SK-N-MC (cell line): ENCODE measurements at regions not wholly inside any gene's neighbourhood (a gene's known extent, or its start where the extent isn't known, plus 50 kb on each side); places are given as distances from the start of the nearest gene placed in this dataset.
A peak's percentile ranks its signal among the peaks of the same experiment; 100 is the strongest.

Experiments
- DNase-seq: peaks from one replicate; pipeline ENCODE4 v3.0.0-alpha.2; 2011; ENCODE audit warnings: low read depth, low spot score
- H3K27ac ChIP-seq: fragments of 200-600 bp; sonication (generic); 2 replicates; pipeline ENCODE4 v1.5.1; 2016; ENCODE audit warnings: mixed run types
- H3K36me3 ChIP-seq: fragments of 200-600 bp; sonication (generic); 2 replicates; pipeline ENCODE4 v1.6.1; 2017; ENCODE audit warnings: antibody characterized with exemption, low read length, mixed read lengths; ENCODE audit not compliant: insufficient read depth
- H3K4me3 ChIP-seq: fragments of 200-600 bp; sonication (generic); 2 replicates; pipeline ENCODE4 v1.5.1; 2016
- H3K9ac ChIP-seq: fragments of 200-600 bp; sonication (generic); 2 replicates; pipeline ENCODE4 v1.8.0; 2017; ENCODE audit warnings: mixed run types, mixed read lengths; ENCODE audit not compliant: insufficient read length
- H3K9me3 ChIP-seq: fragments of 200-600 bp; sonication (generic); 2 replicates; pipeline ENCODE4 v1.6.1; 2017; ENCODE audit warnings: low read depth, mild to moderate bottlenecking, antibody characterized with exemption, low read length, moderate library complexity, mixed read lengths
- EZH2 ChIP-seq: fragments of 200-600 bp; sonication (generic); IDR thresholded peaks from one replicate; pipeline ENCODE4 v1.6.1; 2017; ENCODE audit warnings: antibody characterized with exemption
- FOXP2 ChIP-seq: optimal IDR thresholded peaks from 2 replicates; pipeline ENCODE3; 2011; ENCODE audit warnings: mild to moderate bottlenecking, moderate library complexity; ENCODE audit not compliant: insufficient read depth; ENCODE audit errors: extremely low read length, control extremely low read depth
- POLR2AphosphoS5 ChIP-seq: IDR thresholded peaks from 2 replicates; pipeline ENCODE4 v1.6.1; 2012; ENCODE audit warnings: mild to moderate bottlenecking, low read depth, low read length, borderline replicate concordance

DNA sequence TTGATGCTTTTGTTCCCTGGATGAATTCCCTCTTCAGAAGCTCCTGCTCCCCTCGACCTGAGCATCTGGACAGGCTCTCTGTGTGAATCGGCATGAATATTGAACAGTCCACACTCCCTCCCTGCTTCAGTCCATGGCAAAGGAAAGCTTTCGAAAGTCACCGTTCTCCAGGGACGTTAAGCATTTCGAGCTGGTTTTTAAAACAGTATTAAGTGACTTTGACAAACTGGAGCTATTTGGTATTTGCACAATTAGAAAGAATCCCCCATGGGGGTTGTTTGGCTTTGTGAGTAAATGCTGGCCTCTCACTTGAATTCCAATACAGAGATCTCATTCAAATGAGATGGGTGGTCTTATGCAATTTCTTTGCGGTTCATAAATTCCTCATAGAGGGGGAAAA, 85.3 kb upstream of the TIAM2 start:
- no peaks in the 10 kb centered on the region for H3K9me3 ChIP-seq

GRCh38 chr6:154914288-154914687, 80.8 kb upstream of the TIAM2 start:
- Histone ChIP-seq H3K36me3 (no peaks in the 10 kb centered on the region), H3K9me3 (no peaks in the 10 kb centered on the region), H3K4me3 (no peak overlapping the region), H3K27ac (no peak overlapping the region), H3K9ac (no peak overlapping the region)
- no peak for TF ChIP-seq FOXP2
- TF ChIP-seq EZH2, result no peak
- TF ChIP-seq POLR2AphosphoS5, result no peak
- DNase-seq, result no peak

More for the DNA sequence above, 85.3 kb upstream of the TIAM2 start:
- DNase-seq, result peak; percentile 28
- Histone ChIP-seq H3K4me3 (peak overlapping the region; percentile 36), H3K36me3 (no peaks in the 10 kb centered on the region), H3K9ac (peak overlapping the region; percentile 32), H3K27ac (peak overlapping the region; percentile 62)
- TF ChIP-seq POLR2AphosphoS5 (no peak), FOXP2 (no peak), EZH2 (no peak)

DNA sequence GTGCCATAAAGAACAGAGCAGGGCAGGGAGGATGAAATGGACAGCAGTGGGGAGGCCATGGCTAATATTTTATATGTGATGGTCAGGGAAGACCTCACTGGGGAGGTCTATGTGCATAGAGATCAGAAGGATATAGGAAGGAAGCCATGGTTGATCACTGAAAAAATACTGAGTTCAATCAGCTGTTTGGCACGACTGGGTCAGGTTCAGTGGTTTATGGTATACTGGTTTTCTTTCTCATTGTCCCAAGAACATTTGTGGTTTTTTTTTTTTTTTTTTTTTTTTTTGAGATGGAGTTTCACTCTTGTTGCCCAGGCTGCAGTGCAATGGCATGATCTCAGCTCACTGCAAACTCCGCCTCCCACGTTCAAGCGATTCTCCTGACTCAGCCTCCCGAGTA, 78.3 kb upstream of the TIAM2 start:
- Histone ChIP-seq H3K9me3 (no peaks in the 10 kb centered on the region), H3K36me3 (no peaks in the 10 kb centered on the region), H3K9ac (no peak overlapping the region), H3K27ac (peak overlapping the region; percentile 71; the same call in 1 of the 2 replicates), H3K4me3 (no peak overlapping the region)
- TF ChIP-seq EZH2, result no peak
- TF ChIP-seq FOXP2, result no peak
- no peak for TF ChIP-seq POLR2AphosphoS5
- DNase-seq, result no peak

GRCh38 chr6:154917941-154918340, 77.2 kb upstream of the TIAM2 start:
- Histone ChIP-seq H3K36me3 (no peaks in the 10 kb centered on the region), H3K27ac (no peak overlapping the region), H3K4me3 (no peak overlapping the region), H3K9ac (no peak overlapping the region), H3K9me3 (no peaks in the 10 kb centered on the region)
- TF ChIP-seq POLR2AphosphoS5 (no peak), EZH2 (no peak), FOXP2 (no peak)
- DNase-seq, result no peak

DNA sequence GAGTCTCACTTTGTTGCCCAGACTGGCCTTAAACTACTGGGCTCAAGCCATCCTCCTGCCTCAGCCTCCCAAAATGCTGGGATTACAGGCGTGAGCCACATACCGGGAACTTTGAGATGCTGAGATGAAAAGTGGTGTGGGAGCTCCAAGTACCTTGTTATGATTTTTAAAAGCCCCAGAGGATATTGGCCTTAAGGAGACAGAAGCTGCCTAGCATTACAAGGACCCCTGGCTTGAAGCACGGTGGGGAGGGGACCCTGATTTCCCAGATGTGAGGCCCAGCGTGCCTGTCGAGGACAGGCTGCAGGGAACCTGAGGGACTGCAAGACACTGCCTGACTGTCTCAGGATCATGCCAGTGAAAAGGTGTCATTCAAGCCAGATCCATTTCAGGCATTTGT, 75.3 kb upstream of the TIAM2 start:
- Histone ChIP-seq H3K9ac (no peak overlapping the region), H3K36me3 (no peaks in the 10 kb centered on the region)
- TF ChIP-seq FOXP2 (no peak), EZH2 (no peak), POLR2AphosphoS5 (no peak)

GRCh38 chr6:154920495-154921200, 74.5 kb upstream of the TIAM2 start:
- Histone ChIP-seq H3K4me3 (no peak overlapping the region), H3K9me3 (no peaks in the 10 kb centered on the region), H3K27ac (no peak overlapping the region), H3K36me3 (no peaks in the 10 kb centered on the region), H3K9ac (no peak overlapping the region)
- TF ChIP-seq EZH2 (no peak), POLR2AphosphoS5 (no peak), FOXP2 (no peak)
- DNase-seq, result no peak

More for the DNA sequence above, 75.3 kb upstream of the TIAM2 start:
- Histone ChIP-seq H3K9me3 (no peaks in the 10 kb centered on the region), H3K27ac (no peak overlapping the region), H3K4me3 (no peak overlapping the region)
- no peak for DNase-seq

- no peak for DNase-seq
- no peak overlapping the region for H3K27ac ChIP-seq
- no peak overlapping the region for H3K9ac ChIP-seq
Measured at GRCh38 chr6:154921482-154921881, 73.6 kb upstream of the TIAM2 start.

GRCh38 chr6:154923199-154923869, 71.8 kb upstream of the TIAM2 start:
- DNase-seq, result peak; percentile 24
- H3K4me3 ChIP-seq, result no peak overlapping the region
- TF ChIP-seq POLR2AphosphoS5 (no peak), FOXP2 (no peak), EZH2 (no peak)
- no peaks in the 10 kb centered on the region for H3K9me3 ChIP-seq
- no peak overlapping the region for H3K9ac ChIP-seq
- H3K36me3 ChIP-seq, result no peaks in the 10 kb centered on the region
- 0 out of 2 replicates have a peak overlapping the region, but pooled peaks have one; percentile 31 for H3K27ac ChIP-seq

More at GRCh38 chr6:154921482-154921881, 73.6 kb upstream of the TIAM2 start:
- H3K4me3 ChIP-seq, result no peak overlapping the region
- no peaks in the 10 kb centered on the region for H3K9me3 ChIP-seq
- H3K36me3 ChIP-seq, result no peaks in the 10 kb centered on the region
- TF ChIP-seq POLR2AphosphoS5 (no peak), FOXP2 (no peak), EZH2 (no peak)
